A549 (cell line): ENCODE measurements at regions not wholly inside any gene's neighbourhood (a gene's known extent, or its start where the extent isn't known, plus 50 kb on each side); places are given as distances from the start of the nearest gene placed in this dataset.

Experiments
- ATAC-seq, 2 experiments: fragments of 200-7000 bp in 1 of 2; fragments of >200 bp in 1 of 2; cut with Nextera tagmentation in 1 of 2; cut with Tn5 transposase in 1 of 2; 3 replicates each; pipeline versions ENCODE4 v1.8.0 to v1.9.1; 2018 to 2020; ENCODE audit warnings: mild to moderate bottlenecking in 1 of 2, moderate library complexity in 1 of 2
- CTCF ChIA-PET: fragments of 300-600 bp; sonication (Branson Sonifier 250); formaldehyde crosslinking; extraction: SDS; loops from one replicate; lab custom pipeline; 2021; ENCODE audit warnings: antibody characterized with exemption, inconsistent platforms; lab: Yijun Ruan, JAX
- POLR2A ChIA-PET: fragments of 350-600 bp; formaldehyde crosslinking; extraction: SDS; loops from one replicate; lab custom pipeline; 2021; ENCODE audit warnings: antibody characterized with exemption, inconsistent platforms; lab: Yijun Ruan, JAX
- DNase-seq, 2 experiments: peaks; one replicate each; pipeline versions ENCODE4 v3.0.0 to v3.0.0-alpha.2; 2011 to 2016; ENCODE audit warnings: low read depth in 1 of 2, low spot score in 1 of 2
- FAIRE-seq: peaks from 2 replicates; lab custom pipeline; 2011; peaks lifted over from hg19 to GRCh38; lab: Jason Lieb, UNC
- H3K27ac ChIP-seq, 2 experiments: fragments of >200 bp; sonication (Bioruptor Twin); formaldehyde crosslinking; 3 replicates each; pipeline ENCODE4 v1.5.1; 2016 to 2017
- H3K4me1 ChIP-seq: fragments of >200 bp; sonication (Bioruptor Twin); formaldehyde crosslinking; 3 replicates; pipeline ENCODE4 v1.6.1; 2016
- H3K4me2 ChIP-seq: fragments of >200 bp; sonication (Bioruptor Twin); formaldehyde crosslinking; 3 replicates; pipeline ENCODE4 v1.6.1; 2016
- H3K4me3 ChIP-seq: fragments of >200 bp; sonication (Bioruptor Twin); formaldehyde crosslinking; 3 replicates; pipeline ENCODE4 v1.5.1; 2016
- H3K9me3 ChIP-seq: fragments of >200 bp; sonication (Bioruptor Twin); formaldehyde crosslinking; 3 replicates; pipeline ENCODE4 v1.6.1; 2016
- ATOH8 ChIP-seq: fragments of 250-450 bp; sonication (Bioruptor Pico); IDR thresholded peaks from 2 replicates; pipeline ENCODE4 v1.5.0; 2020; ENCODE audit warnings: low read depth, mild to moderate bottlenecking, moderate library complexity
- CBX2 ChIP-seq: fragments of 200-600 bp; sonication (generic); IDR thresholded peaks from 2 replicates; pipeline ENCODE4 v1.6.1; 2016; ENCODE audit warnings: low read depth, mild to moderate bottlenecking, borderline replicate concordance
- E2F6 ChIP-seq: IDR thresholded peaks from 2 replicates; pipeline ENCODE4 v1.6.1; 2012; ENCODE audit warnings: low read depth, borderline replicate concordance
- EHF ChIP-seq: fragments of 250-450 bp; sonication (Bioruptor Pico); IDR thresholded peaks from 2 replicates; pipeline ENCODE4 v1.5.0; 2020; ENCODE audit warnings: mild to moderate bottlenecking
- EHMT2 ChIP-seq: fragments of 200-600 bp; sonication (generic); IDR thresholded peaks from 2 replicates; pipeline ENCODE4 v1.6.1; 2016; ENCODE audit warnings: antibody characterized with exemption, low read depth, mild to moderate bottlenecking, moderate library complexity
- EP300 ChIP-seq, 2 experiments: fragments of >200 bp; sonication (Bioruptor Twin); formaldehyde crosslinking; IDR thresholded peaks; 2 replicates in 1 of 2; 3 replicates in 1 of 2; pipeline ENCODE4 v1.6.1; 2016 to 2017
- FOSL2 ChIP-seq, 2 experiments: fragments of 450-650 bp in 1 of 2; fragments of >200 bp in 1 of 2; sonication (Bioruptor Twin) in 1 of 2; formaldehyde crosslinking; IDR thresholded peaks; 2 replicates each; pipeline versions ENCODE4 v1.5.0 to v1.6.1; 2016 to 2020; ENCODE audit warnings: mild to moderate bottlenecking in 1 of 2, moderate library complexity in 1 of 2
- FOXS1 ChIP-seq: fragments of 250-450 bp; sonication (Bioruptor Pico); IDR thresholded peaks from 2 replicates; pipeline ENCODE4 v1.5.0; 2020; ENCODE audit warnings: mild to moderate bottlenecking, moderate library complexity
- GATA3 ChIP-seq: IDR thresholded peaks from 2 replicates; pipeline ENCODE4 v1.6.1; 2012; ENCODE audit warnings: borderline replicate concordance
- HOXA7 ChIP-seq: fragments of 250-450 bp; sonication (Bioruptor Pico); IDR thresholded peaks from 2 replicates; pipeline ENCODE4 v1.5.0; 2020; ENCODE audit warnings: mild to moderate bottlenecking, moderate library complexity
- MAFK ChIP-seq: fragments of 450-650 bp; IDR thresholded peaks from 2 replicates; pipeline ENCODE4 v1.6.1; 2014; ENCODE audit not compliant: partially characterized antibody
- PHF8 ChIP-seq: fragments of 200-600 bp; sonication (generic); IDR thresholded peaks from 2 replicates; pipeline ENCODE4 v1.6.1; 2016; ENCODE audit warnings: low read depth, mild to moderate bottlenecking, antibody characterized with exemption, moderate library complexity, borderline replicate concordance
- POLR2A ChIP-seq: IDR thresholded peaks from 2 replicates; pipeline ENCODE4 v1.6.1; 2012; ENCODE audit warnings: mild to moderate bottlenecking, low read length
- RARB ChIP-seq: fragments of 250-450 bp; sonication (Bioruptor Pico); IDR thresholded peaks from 2 replicates; pipeline ENCODE4 v1.8.0; 2021; ENCODE audit warnings: mild to moderate bottlenecking, moderate library complexity
- SMC3 ChIP-seq: fragments of >200 bp; sonication (Bioruptor Twin); formaldehyde crosslinking; IDR thresholded peaks from 3 replicates; pipeline ENCODE4 v1.6.1; 2018; ENCODE audit warnings: inconsistent platforms
- SREBF2 ChIP-seq: fragments of 450-650 bp; IDR thresholded peaks from 2 replicates; pipeline ENCODE4 v1.6.1; 2014; ENCODE audit warnings: mild to moderate bottlenecking, moderate library complexity
- TFCP2L1 ChIP-seq: fragments of 250-450 bp; sonication (Bioruptor Pico); IDR thresholded peaks from 2 replicates; pipeline ENCODE4 v1.5.0; 2021; ENCODE audit warnings: mild to moderate bottlenecking
- TP53 ChIP-seq: fragments of 250-450 bp; sonication (Bioruptor Pico); IDR thresholded peaks from 2 replicates; pipeline ENCODE4 v1.5.0; 2021; ENCODE audit warnings: mild to moderate bottlenecking, moderate library complexity
- WGBS: methylation state at CpG from one replicate; pipeline ENCODE4 v1.1.6; 2017; ENCODE audit errors: missing lambda C conversion rate; 5-methylcytosine and 5-hydroxymethylcytosine counted together
- TF ChIP-seq, protein P1 (sequence below): fragments of 200-600 bp; sonication (generic); IDR thresholded peaks from 2 replicates; pipeline ENCODE4 v1.6.1; 2016; ENCODE audit warnings: antibody characterized with exemption, mild to moderate bottlenecking, moderate library complexity
- TF ChIP-seq, protein P2 (sequence below): fragments of >200 bp; sonication (Bioruptor Twin); formaldehyde crosslinking; IDR thresholded peaks from 2 replicates; pipeline ENCODE4 v1.6.1; 2016

DNA sequence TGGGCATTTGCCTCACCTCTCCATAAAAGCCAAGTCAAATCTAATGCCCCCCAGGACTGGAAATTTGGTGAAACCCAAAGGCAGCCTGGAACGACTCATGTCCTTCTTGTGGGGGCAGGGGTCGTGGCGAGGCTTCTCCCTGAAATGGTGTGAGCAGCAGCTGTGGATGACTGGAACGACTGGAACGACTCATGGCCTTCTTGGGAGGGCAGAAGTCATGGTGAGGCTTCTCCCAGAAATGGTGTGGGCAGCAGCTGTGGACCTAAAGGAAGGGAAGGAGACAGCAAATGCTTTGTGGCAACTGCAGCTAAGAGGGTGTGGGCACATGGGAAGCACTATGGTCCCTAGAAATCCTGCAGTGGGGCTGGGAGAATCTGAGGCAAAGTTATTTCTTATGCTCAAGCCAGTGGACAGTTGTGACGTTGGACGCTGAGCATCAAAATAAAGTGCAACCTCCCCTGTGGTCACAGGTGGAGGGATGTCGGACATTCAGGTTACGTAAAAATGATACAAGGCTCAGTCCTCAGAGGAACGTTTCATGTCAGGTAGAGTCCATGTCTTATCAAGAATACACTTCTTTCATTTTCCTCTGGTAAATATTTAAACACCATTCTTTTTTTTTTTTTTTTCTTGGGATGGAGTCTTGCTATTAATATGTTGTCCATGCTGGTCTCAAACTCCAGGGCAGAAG lies 107.0 kb upstream of the KIF5B start:
- Histone ChIP-seq H3K4me3 (no peak overlapping the region), H3K4me1 (no peaks in the 10 kb centered on the region), H3K4me2 (no peak overlapping the region), H3K27ac (no peak overlapping the region), H3K9me3 (no peaks in the 10 kb centered on the region)
- 64% methylated on average over 10 of the region's 10 CpGs for WGBS
- FAIRE-seq (no peak), ATAC-seq (no peak), DNase-seq (no peak)
- POLR2A ChIA-PET = no interaction called here
- TF ChIP-seq E2F6 (no peak), TFCP2L1 (CRISPR knock-in tag) (no peak), FOXS1 (CRISPR knock-in tag) (no peak), MAFK (no peak), SREBF2 (no peak), FOSL2 (IDR thresholded peaks at IDR 0.05) (no peak), FOSL2 (CRISPR knock-in tag; IDR thresholded peaks at IDR 0.05) (no peak), RARB (CRISPR knock-in tag) (no peak), EP300 (IDR thresholded peaks at IDR 0.05) (no peak), CBX2 (no peak)
- TF ChIP-seq, protein P1, sequence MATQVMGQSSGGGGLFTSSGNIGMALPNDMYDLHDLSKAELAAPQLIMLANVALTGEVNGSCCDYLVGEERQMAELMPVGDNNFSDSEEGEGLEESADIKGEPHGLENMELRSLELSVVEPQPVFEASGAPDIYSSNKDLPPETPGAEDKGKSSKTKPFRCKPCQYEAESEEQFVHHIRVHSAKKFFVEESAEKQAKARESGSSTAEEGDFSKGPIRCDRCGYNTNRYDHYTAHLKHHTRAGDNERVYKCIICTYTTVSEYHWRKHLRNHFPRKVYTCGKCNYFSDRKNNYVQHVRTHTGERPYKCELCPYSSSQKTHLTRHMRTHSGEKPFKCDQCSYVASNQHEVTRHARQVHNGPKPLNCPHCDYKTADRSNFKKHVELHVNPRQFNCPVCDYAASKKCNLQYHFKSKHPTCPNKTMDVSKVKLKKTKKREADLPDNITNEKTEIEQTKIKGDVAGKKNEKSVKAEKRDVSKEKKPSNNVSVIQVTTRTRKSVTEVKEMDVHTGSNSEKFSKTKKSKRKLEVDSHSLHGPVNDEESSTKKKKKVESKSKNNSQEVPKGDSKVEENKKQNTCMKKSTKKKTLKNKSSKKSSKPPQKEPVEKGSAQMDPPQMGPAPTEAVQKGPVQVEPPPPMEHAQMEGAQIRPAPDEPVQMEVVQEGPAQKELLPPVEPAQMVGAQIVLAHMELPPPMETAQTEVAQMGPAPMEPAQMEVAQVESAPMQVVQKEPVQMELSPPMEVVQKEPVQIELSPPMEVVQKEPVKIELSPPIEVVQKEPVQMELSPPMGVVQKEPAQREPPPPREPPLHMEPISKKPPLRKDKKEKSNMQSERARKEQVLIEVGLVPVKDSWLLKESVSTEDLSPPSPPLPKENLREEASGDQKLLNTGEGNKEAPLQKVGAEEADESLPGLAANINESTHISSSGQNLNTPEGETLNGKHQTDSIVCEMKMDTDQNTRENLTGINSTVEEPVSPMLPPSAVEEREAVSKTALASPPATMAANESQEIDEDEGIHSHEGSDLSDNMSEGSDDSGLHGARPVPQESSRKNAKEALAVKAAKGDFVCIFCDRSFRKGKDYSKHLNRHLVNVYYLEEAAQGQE = no peak
- TF ChIP-seq, protein P2, sequence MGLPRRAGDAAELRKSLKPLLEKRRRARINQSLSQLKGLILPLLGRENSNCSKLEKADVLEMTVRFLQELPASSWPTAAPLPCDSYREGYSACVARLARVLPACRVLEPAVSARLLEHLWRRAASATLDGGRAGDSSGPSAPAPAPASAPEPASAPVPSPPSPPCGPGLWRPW = no peak
- CTCF ChIA-PET = interaction anchor here (1.2 to 1.5 kb wide), 3 partner anchors 10 to 48 kb away, joined by 3 read pairs; no protein-coding TSS in a partner anchor

GRCh38 chr10:32161586-32161985 lies 105.4 kb upstream of the KIF5B start:
- POLR2A ChIA-PET = interaction anchor here (1.1 kb wide), 1 partner anchor 23 kb away, joined by 3 read pairs; no protein-coding TSS in a partner anchor
- no peaks in the 10 kb centered on the region for H3K9me3 ChIP-seq
- 87% methylated on average over 8 of the region's 8 CpGs for WGBS
- TF ChIP-seq TP53 (CRISPR knock-in tag) = no peak
- TF ChIP-seq HOXA7 = no peak
- TF ChIP-seq TFCP2L1 (CRISPR knock-in tag) = no peak
- TF ChIP-seq ATOH8 (CRISPR knock-in tag) = no peak
- no peak for TF ChIP-seq EHF (CRISPR knock-in tag)
- no peak for TF ChIP-seq PHF8
- TF ChIP-seq EHMT2 = no peak
- no peak for TF ChIP-seq GATA3
- no peak for TF ChIP-seq SMC3
- TF ChIP-seq POLR2A = no peak
- TF ChIP-seq, all 56 proteins: peak for 0
- Histone ChIP-seq H3K4me2 (no peak overlapping the region), H3K27ac (no peak overlapping the region), H3K4me3 (no peak overlapping the region), H3K4me1 (no peaks in the 10 kb centered on the region)
- FAIRE-seq = no peak
- no peak for ATAC-seq
- CTCF ChIA-PET = interaction anchor here (1.0 kb wide), 2 partner anchors 8 to 35 kb away, joined by 3 to 4 read pairs; no protein-coding TSS in a partner anchor
- no peak for DNase-seq
